ENCODE measurements at regions not wholly inside any gene's neighbourhood (a gene's known extent, or its start where the extent isn't known, plus 50 kb on each side); places are given as distances from the start of the nearest gene placed in this dataset.

GRCh38 chr17:45693792-45694191, 90.3 kb upstream of the CRHR1 start:
- TF ChIP-seq EZH2 (optimal IDR thresholded peaks at IDR 0.05; ENCODE audit: low read depth, low read length): no peak
- no peak for TF ChIP-seq CTCF (IDR thresholded peaks at IDR 0.05; ENCODE audit: low read length)
- no peak for TF ChIP-seq EZH2phosphoT487 (IDR thresholded peaks at IDR 0.05; ENCODE audit: low read length)

Data from MM.1S (cell line).